ENCODE measurements at regions not wholly inside any gene's neighbourhood (a gene's known extent, or its start where the extent isn't known, plus 50 kb on each side); places are given as distances from the start of the nearest gene placed in this dataset.
A peak's percentile ranks its signal among the peaks of the same experiment; 100 is the strongest.

DNA sequence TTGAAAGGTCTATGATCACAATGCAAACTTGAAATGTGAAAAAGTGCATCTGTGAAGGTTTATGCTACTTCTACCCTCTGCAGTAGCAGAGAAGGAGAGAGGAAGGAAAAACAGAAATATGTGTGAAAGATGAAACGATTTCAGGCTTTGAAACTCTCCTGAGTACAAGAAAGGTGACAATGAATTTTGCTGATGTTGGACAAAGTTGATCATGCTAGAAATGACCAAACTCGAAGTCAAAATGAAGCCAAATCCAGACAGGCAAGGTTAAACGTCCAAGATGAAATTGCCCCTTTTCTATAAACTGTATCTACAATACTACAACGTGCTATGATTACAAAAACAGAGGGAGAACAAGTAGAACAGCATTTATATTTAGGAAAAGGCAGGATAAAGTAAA lies 67.0 kb upstream of the C7orf33 start:
- Histone ChIP-seq H3K27me3 (ENCODE audit: insufficient read depth, low read depth) (peaks cover 54% of the 10 kb centered on the region), H2AFZ (no peak overlapping the region), H3K36me3 (ENCODE audit: low read depth) (no peaks in the 10 kb centered on the region), H3F3A (ENCODE audit: insufficient read depth, low read depth) (no peaks in the 10 kb centered on the region), H3K4me1 (replicated peaks; ENCODE audit: insufficient read depth) (no peaks in the 10 kb centered on the region), H3K9me3 (ENCODE audit: insufficient read depth, low read depth) (no peaks in the 10 kb centered on the region), H3K9me2 (ENCODE audit: insufficient read depth) (no peaks in the 10 kb centered on the region), H3K27ac (no peak overlapping the region), H4K20me1 (ENCODE audit: insufficient read depth) (no peaks in the 10 kb centered on the region; the same call in 1 of the 2 replicates), H3K79me2 (ENCODE audit: low read depth) (no peaks in the 10 kb centered on the region), H3K4me3 (no peak overlapping the region), H3K4me2 (no peak overlapping the region)
- no peak for DNase-seq
- TF ChIP-seq CTCF (conservative IDR thresholded peaks at IDR 0.05) (no peak), EZH2 (IDR thresholded peaks at IDR 0.05; ENCODE audit: low read depth) (no peak)
- no TSS peak for BruUV-seq (replicated peaks)
- intact Hi-C loops (cut with micrococcal nuclease; ENCODE audit: unreplicated experiment): no loop called here
- POLR2A ChIA-PET (ENCODE audit: unreplicated experiment): no interaction called here
- CTCF ChIA-PET: no interaction called here

- BruUV-seq (replicated peaks): no TSS peak
- Histone ChIP-seq H3K4me1 (replicated peaks; ENCODE audit: insufficient read depth) (no peaks in the 10 kb centered on the region), H3K4me3 (no peak overlapping the region), H3K36me3 (ENCODE audit: low read depth) (no peaks in the 10 kb centered on the region), H3K27ac (no peak overlapping the region), H3K79me2 (ENCODE audit: low read depth) (no peaks in the 10 kb centered on the region), H2AFZ (no peak overlapping the region), H3K27me3 (ENCODE audit: insufficient read depth, low read depth) (peaks cover 54% of the 10 kb centered on the region), H3F3A (ENCODE audit: insufficient read depth, low read depth) (no peaks in the 10 kb centered on the region), H3K4me2 (no peak overlapping the region), H3K9me3 (ENCODE audit: insufficient read depth, low read depth) (no peaks in the 10 kb centered on the region), H4K20me1 (ENCODE audit: insufficient read depth) (no peaks in the 10 kb centered on the region; the same call in 1 of the 2 replicates), H3K9me2 (ENCODE audit: insufficient read depth) (no peaks in the 10 kb centered on the region)
- ChIA-PET POLR2A (ENCODE audit: unreplicated experiment) (no interaction called here), CTCF (no interaction called here)
- intact Hi-C loops (cut with micrococcal nuclease; ENCODE audit: unreplicated experiment): no loop called here
- DNase-seq: no peak
- TF ChIP-seq CTCF (conservative IDR thresholded peaks at IDR 0.05) (no peak), EZH2 (IDR thresholded peaks at IDR 0.05; ENCODE audit: low read depth) (no peak)
These were observed 65.9 kb upstream of the C7orf33 start for GRCh38 chr7:148524479-148525224.

- no peaks in the 10 kb centered on the region; the same call in 1 of the 2 replicates for H4K20me1 ChIP-seq (ENCODE audit: insufficient read depth)
- H3K36me3 ChIP-seq (ENCODE audit: low read depth): no peaks in the 10 kb centered on the region
- H3K4me2 ChIP-seq: no peak overlapping the region
- POLR2A ChIA-PET (ENCODE audit: unreplicated experiment): no interaction called here
- intact Hi-C loops (cut with micrococcal nuclease; ENCODE audit: unreplicated experiment): no loop called here
- H2AFZ ChIP-seq: no peak overlapping the region
- no peaks in the 10 kb centered on the region for H3K9me3 ChIP-seq (ENCODE audit: insufficient read depth, low read depth)
- TF ChIP-seq EZH2 (IDR thresholded peaks at IDR 0.05; ENCODE audit: low read depth) (no peak), CTCF (conservative IDR thresholded peaks at IDR 0.05) (peak; percentile 79)
- H3K4me3 ChIP-seq: no peak overlapping the region
- H3K27ac ChIP-seq: no peak overlapping the region
- H3K79me2 ChIP-seq (ENCODE audit: low read depth): no peaks in the 10 kb centered on the region
- no peaks in the 10 kb centered on the region for H3K4me1 ChIP-seq (replicated peaks; ENCODE audit: insufficient read depth)
- peaks cover 34% of the 10 kb centered on the region for H3K27me3 ChIP-seq (ENCODE audit: insufficient read depth, low read depth)
- H3F3A ChIP-seq (ENCODE audit: insufficient read depth, low read depth): no peaks in the 10 kb centered on the region
- CTCF ChIA-PET: interaction anchor here (0.6 kb wide), 1 partner anchor 141 kb away, joined by 6 read pairs; no protein-coding TSS in a partner anchor
- H3K9me2 ChIP-seq (ENCODE audit: insufficient read depth): no peaks in the 10 kb centered on the region
- BruUV-seq (replicated peaks): no TSS peak
- peak; percentile 61 to 76 for DNase-seq
These were observed 62.8 kb upstream of the C7orf33 start for GRCh38 chr7:148527717-148528168.

Measured in PC-9 (cell line).